ENCODE measurements at regions not wholly inside any gene's neighbourhood (a gene's known extent, or its start where the extent isn't known, plus 50 kb on each side); places are given as distances from the start of the nearest gene placed in this dataset.
A peak's percentile ranks its signal among the peaks of the same experiment; 100 is the strongest.

- in situ Hi-C loops (cut with HindIII; ENCODE audit: low sequenced_read_pairs): no loop called here
- H3K4me3 ChIP-seq (ENCODE audit: low read depth, low read length): no peak overlapping the region
- no peak for TF ChIP-seq CTCF (IDR thresholded peaks at IDR 0.05; ENCODE audit: low read depth, low read length, missing control alignments)
- no peak for DNase-seq (ENCODE audit: low read depth)
Measured at GRCh38 chr7:85702348-85702747, 515.5 kb upstream of the SEMA3D start.

- H3K4me3 ChIP-seq (ENCODE audit: low read depth, low read length): no peak overlapping the region
- no peak for TF ChIP-seq CTCF (IDR thresholded peaks at IDR 0.05; ENCODE audit: low read depth, low read length, missing control alignments)
- no peak for DNase-seq (ENCODE audit: low read depth)
- in situ Hi-C loops (cut with HindIII; ENCODE audit: low sequenced_read_pairs): loop anchor here (25.0 kb wide), 3 partner anchors 88 to 637 kb away; no protein-coding TSS in a partner anchor
Measured at GRCh38 chr7:85699482-85699881, 512.6 kb upstream of the SEMA3D start.

- TF ChIP-seq CTCF (IDR thresholded peaks at IDR 0.05; ENCODE audit: low read depth, low read length, missing control alignments): no peak
- DNase-seq (ENCODE audit: low read depth): no peak
- H3K4me3 ChIP-seq (ENCODE audit: low read depth, low read length): no peak overlapping the region
- in situ Hi-C loops (cut with HindIII; ENCODE audit: low sequenced_read_pairs): loop anchor here (25.0 kb wide), 3 partner anchors 92 to 633 kb away; no protein-coding TSS in a partner anchor
Measured at GRCh38 chr7:85695533-85695932, 508.7 kb upstream of the SEMA3D start.

- no peak overlapping the region for H3K4me3 ChIP-seq (ENCODE audit: low read depth, low read length)
- DNase-seq (ENCODE audit: low read depth): no peak
- TF ChIP-seq CTCF (IDR thresholded peaks at IDR 0.05; ENCODE audit: low read depth, low read length, missing control alignments): no peak
- in situ Hi-C loops (cut with HindIII; ENCODE audit: low sequenced_read_pairs): loop anchor here (25.0 kb wide), 3 partner anchors 92 to 633 kb away; no protein-coding TSS in a partner anchor
Measured at GRCh38 chr7:85695041-85695440, 508.2 kb upstream of the SEMA3D start.

GRCh38 chr7:85693326-85693725 lies 506.5 kb upstream of the SEMA3D start:
- in situ Hi-C loops (cut with HindIII; ENCODE audit: low sequenced_read_pairs): loop anchor here (25.0 kb wide), 3 partner anchors 94 to 631 kb away; no protein-coding TSS in a partner anchor
- no peak overlapping the region for H3K4me3 ChIP-seq (ENCODE audit: low read depth, low read length)
- no peak for DNase-seq (ENCODE audit: low read depth)
- TF ChIP-seq CTCF (IDR thresholded peaks at IDR 0.05; ENCODE audit: low read depth, low read length, missing control alignments): no peak

GRCh38 chr7:85688712-85689111 lies 501.9 kb upstream of the SEMA3D start:
- in situ Hi-C loops (cut with HindIII; ENCODE audit: low sequenced_read_pairs): loop anchor here (5.0 to 25.0 kb wide), 4 partner anchors 34 to 626 kb away; no protein-coding TSS in a partner anchor
- peak; percentile 19 for DNase-seq (ENCODE audit: low read depth)
- no peak overlapping the region for H3K4me3 ChIP-seq (ENCODE audit: low read depth, low read length)
- no peak for TF ChIP-seq CTCF (IDR thresholded peaks at IDR 0.05; ENCODE audit: low read depth, low read length, missing control alignments)
